ENCODE measurements at regions not wholly inside any gene's neighbourhood (a gene's known extent, or its start where the extent isn't known, plus 50 kb on each side); places are given as distances from the start of the nearest gene placed in this dataset.

GRCh38 chr2:219784178-219784577 is 156.7 kb downstream of the SLC4A3 start:
- DNase-seq (ENCODE audit: extremely low spot score) = no peak
- POLR2A ChIA-PET = no interaction called here
- CTCF ChIA-PET = interaction anchor here (0.6 kb wide), 1 partner anchor 370 kb away, joined by 3 read pairs; no protein-coding TSS in a partner anchor
- TF ChIP-seq ZNF384 (IDR thresholded peaks at IDR 0.05) (no peak), SP1 (IDR thresholded peaks at IDR 0.05) (no peak), HDGF (IDR thresholded peaks at IDR 0.05; ENCODE audit: borderline replicate concordance) (no peak), LEF1 (IDR thresholded peaks at IDR 0.05; ENCODE audit: borderline replicate concordance) (no peak), ELF4 (IDR thresholded peaks at IDR 0.05) (no peak), CTBP1 (IDR thresholded peaks at IDR 0.05; ENCODE audit: borderline replicate concordance) (no peak), FOXK2 (IDR thresholded peaks at IDR 0.05) (no peak), NFRKB (IDR thresholded peaks at IDR 0.05) (no peak), FOXM1 (IDR thresholded peaks at IDR 0.05; ENCODE audit: borderline replicate concordance) (no peak), FOXA1 (IDR thresholded peaks at IDR 0.05) (no peak), BHLHE40 (IDR thresholded peaks at IDR 0.05; ENCODE audit: borderline replicate concordance) (no peak), PKNOX1 (IDR thresholded peaks at IDR 0.05) (no peak), TARDBP (IDR thresholded peaks at IDR 0.05) (no peak), SUZ12 (IDR thresholded peaks at IDR 0.05) (no peak), L3MBTL2 (conservative IDR thresholded peaks at IDR 0.05) (no peak), ARNT (IDR thresholded peaks at IDR 0.05) (no peak)

DNA sequence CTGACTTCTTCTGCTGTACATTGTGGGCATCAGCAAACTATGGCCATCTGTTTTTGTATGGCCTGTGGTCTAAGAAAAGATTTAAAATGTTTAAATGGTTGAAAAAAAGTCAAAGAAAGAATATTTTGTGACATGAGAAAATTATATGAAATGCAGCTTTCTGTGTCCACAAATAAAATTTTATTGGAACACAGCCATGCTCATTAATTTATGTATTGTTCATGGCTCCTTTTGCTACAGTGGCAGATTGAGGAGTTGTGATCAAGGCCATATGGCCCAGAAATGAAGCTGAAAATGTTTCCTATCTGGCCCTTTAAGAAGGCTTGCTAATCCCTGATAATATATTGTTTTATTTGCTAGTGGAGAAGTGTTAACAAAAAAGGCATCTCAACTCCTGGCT is 162.0 kb downstream of the SLC4A3 start:
- no peak for DNase-seq (ENCODE audit: extremely low spot score)
- ChIA-PET POLR2A (no interaction called here), CTCF (no interaction called here)
- TF ChIP-seq ZNF384 (IDR thresholded peaks at IDR 0.05) (no peak), ELF4 (IDR thresholded peaks at IDR 0.05) (no peak), FOXK2 (IDR thresholded peaks at IDR 0.05) (no peak), ARNT (IDR thresholded peaks at IDR 0.05) (no peak), FOXM1 (IDR thresholded peaks at IDR 0.05; ENCODE audit: borderline replicate concordance) (no peak), LEF1 (IDR thresholded peaks at IDR 0.05; ENCODE audit: borderline replicate concordance) (no peak), L3MBTL2 (conservative IDR thresholded peaks at IDR 0.05) (no peak), FOXA1 (IDR thresholded peaks at IDR 0.05) (no peak), NFRKB (IDR thresholded peaks at IDR 0.05) (no peak), PKNOX1 (IDR thresholded peaks at IDR 0.05) (no peak), BHLHE40 (IDR thresholded peaks at IDR 0.05; ENCODE audit: borderline replicate concordance) (no peak), SP1 (IDR thresholded peaks at IDR 0.05) (no peak), TARDBP (IDR thresholded peaks at IDR 0.05) (no peak), SUZ12 (IDR thresholded peaks at IDR 0.05) (no peak), CTBP1 (IDR thresholded peaks at IDR 0.05; ENCODE audit: borderline replicate concordance) (no peak), HDGF (IDR thresholded peaks at IDR 0.05; ENCODE audit: borderline replicate concordance) (no peak)

GRCh38 chr2:219792446-219792845 is 165.0 kb downstream of the SLC4A3 start:
- TF ChIP-seq BHLHE40 (IDR thresholded peaks at IDR 0.05; ENCODE audit: borderline replicate concordance) = no peak
- no peak for TF ChIP-seq L3MBTL2 (conservative IDR thresholded peaks at IDR 0.05)
- no peak for TF ChIP-seq LEF1 (IDR thresholded peaks at IDR 0.05; ENCODE audit: borderline replicate concordance)
- TF ChIP-seq PKNOX1 (IDR thresholded peaks at IDR 0.05) = no peak
- TF ChIP-seq HDGF (IDR thresholded peaks at IDR 0.05; ENCODE audit: borderline replicate concordance) = no peak
- TF ChIP-seq ARNT (IDR thresholded peaks at IDR 0.05) = no peak
- no peak for TF ChIP-seq CTBP1 (IDR thresholded peaks at IDR 0.05; ENCODE audit: borderline replicate concordance)
- TF ChIP-seq FOXA1 (IDR thresholded peaks at IDR 0.05) = no peak
- no peak for TF ChIP-seq FOXK2 (IDR thresholded peaks at IDR 0.05)
- no peak for TF ChIP-seq NFRKB (IDR thresholded peaks at IDR 0.05)
- TF ChIP-seq SUZ12 (IDR thresholded peaks at IDR 0.05) = no peak
- no peak for TF ChIP-seq TARDBP (IDR thresholded peaks at IDR 0.05)
- ChIA-PET POLR2A (no interaction called here), CTCF (no interaction called here)
- no peak for DNase-seq (ENCODE audit: extremely low spot score)

DNA sequence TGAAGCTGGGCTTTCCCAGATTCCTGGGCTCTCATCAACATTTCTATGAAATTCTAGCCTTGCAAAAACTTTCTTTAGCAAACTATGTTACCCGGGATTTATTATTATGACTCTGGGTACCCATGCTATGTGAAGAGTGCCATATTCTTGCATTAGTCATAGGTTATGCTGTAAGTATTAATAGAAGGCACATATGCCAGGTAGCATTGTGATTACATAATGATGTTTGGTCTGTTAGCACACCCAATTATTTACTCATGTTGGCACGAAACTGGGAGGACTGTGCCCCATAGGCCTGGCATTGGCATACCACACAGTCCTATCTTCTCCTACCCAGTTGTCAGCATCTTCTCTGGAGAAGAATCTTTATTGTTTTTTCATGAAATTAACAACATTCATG is 171.0 kb downstream of the SLC4A3 start:
- TF ChIP-seq FOXM1 (IDR thresholded peaks at IDR 0.05; ENCODE audit: borderline replicate concordance) (no peak), SP1 (IDR thresholded peaks at IDR 0.05) (no peak), ELF4 (IDR thresholded peaks at IDR 0.05) (no peak), SUZ12 (IDR thresholded peaks at IDR 0.05) (no peak), ZNF384 (IDR thresholded peaks at IDR 0.05) (no peak), L3MBTL2 (conservative IDR thresholded peaks at IDR 0.05) (no peak), NFRKB (IDR thresholded peaks at IDR 0.05) (no peak), FOXA1 (IDR thresholded peaks at IDR 0.05) (no peak), FOXK2 (IDR thresholded peaks at IDR 0.05) (no peak), LEF1 (IDR thresholded peaks at IDR 0.05; ENCODE audit: borderline replicate concordance) (no peak), CTBP1 (IDR thresholded peaks at IDR 0.05; ENCODE audit: borderline replicate concordance) (no peak), PKNOX1 (IDR thresholded peaks at IDR 0.05) (no peak), HDGF (IDR thresholded peaks at IDR 0.05; ENCODE audit: borderline replicate concordance) (no peak), BHLHE40 (IDR thresholded peaks at IDR 0.05; ENCODE audit: borderline replicate concordance) (no peak), TARDBP (IDR thresholded peaks at IDR 0.05) (no peak), ARNT (IDR thresholded peaks at IDR 0.05) (no peak)
- ChIA-PET CTCF (no interaction called here), POLR2A (no interaction called here)
- DNase-seq (ENCODE audit: extremely low spot score) = no peak

GRCh38 chr2:219803294-219803693 is 175.9 kb downstream of the SLC4A3 start:
- CTCF ChIA-PET = no interaction called here
- POLR2A ChIA-PET = no interaction called here
- no peak for TF ChIP-seq L3MBTL2 (conservative IDR thresholded peaks at IDR 0.05)
- no peak for TF ChIP-seq BHLHE40 (IDR thresholded peaks at IDR 0.05; ENCODE audit: borderline replicate concordance)
- no peak for TF ChIP-seq FOXK2 (IDR thresholded peaks at IDR 0.05)
- no peak for TF ChIP-seq PKNOX1 (IDR thresholded peaks at IDR 0.05)
- no peak for TF ChIP-seq HDGF (IDR thresholded peaks at IDR 0.05; ENCODE audit: borderline replicate concordance)
- TF ChIP-seq FOXA1 (IDR thresholded peaks at IDR 0.05) = no peak
- TF ChIP-seq ZNF384 (IDR thresholded peaks at IDR 0.05) = no peak
- no peak for TF ChIP-seq SP1 (IDR thresholded peaks at IDR 0.05)
- TF ChIP-seq LEF1 (IDR thresholded peaks at IDR 0.05; ENCODE audit: borderline replicate concordance) = no peak
- DNase-seq (ENCODE audit: extremely low spot score) = no peak

All from HEK293T (cell line).